H9 (cell line): ENCODE measurements at regions not wholly inside any gene's neighbourhood (a gene's known extent, or its start where the extent isn't known, plus 50 kb on each side); places are given as distances from the start of the nearest gene placed in this dataset.

Source experiments
- DNase-seq: peaks from one replicate; pipeline ENCODE4 v3.0.0-alpha.2; 2017
- H2AFZ ChIP-seq: one replicate; pipeline ENCODE4 v1.6.1; 2013; ENCODE audit warnings: mild to moderate bottlenecking, low read length, control low read depth, moderate library complexity
- H2AK5ac ChIP-seq: 2 replicates; pipeline ENCODE4 v1.6.1; 2013; ENCODE audit warnings: low read length, control low read depth, mixed read lengths; ENCODE audit not compliant: insufficient read length
- H2BK120ac ChIP-seq: one replicate; pipeline ENCODE4 v1.6.1; 2013; ENCODE audit warnings: low read depth, mild to moderate bottlenecking, low read length, control low read depth, inconsistent platforms; ENCODE audit not compliant: poor library complexity, severe bottlenecking
- H2BK12ac ChIP-seq: 2 replicates; pipeline ENCODE4 v1.6.1; 2013; ENCODE audit warnings: low read length, control low read depth, mixed read lengths, low read depth; ENCODE audit not compliant: insufficient read length
- H2BK15ac ChIP-seq: 2 replicates; pipeline ENCODE4 v1.6.1; 2013; ENCODE audit warnings: low read depth, low read length, control low read depth
- H2BK20ac ChIP-seq: one replicate; pipeline ENCODE4 v1.6.1; 2013; ENCODE audit warnings: low read depth, mild to moderate bottlenecking, low read length, control low read depth, inconsistent platforms; ENCODE audit not compliant: poor library complexity, severe bottlenecking
- H2BK5ac ChIP-seq: 2 replicates; pipeline ENCODE4 v1.6.1; 2013; ENCODE audit warnings: low read length, control low read depth, mixed read lengths; ENCODE audit not compliant: insufficient read length
- H3K14ac ChIP-seq: 2 replicates; pipeline ENCODE4 v1.6.1; 2013; ENCODE audit warnings: low read length, control low read depth; ENCODE audit not compliant: insufficient read depth
- H3K18ac ChIP-seq: 2 replicates; pipeline ENCODE4 v1.6.1; 2013; ENCODE audit warnings: low read depth, mild to moderate bottlenecking, mixed read lengths, low read length, control low read depth; ENCODE audit not compliant: insufficient read length
- H3K23ac ChIP-seq: 2 replicates; pipeline ENCODE4 v1.6.1; 2013; ENCODE audit warnings: low read length, control low read depth, mixed read lengths, low read depth; ENCODE audit not compliant: insufficient read length
- H3K23me2 ChIP-seq: 2 replicates; pipeline ENCODE4 v1.6.1; 2013; ENCODE audit warnings: low read depth, mild to moderate bottlenecking, mixed read lengths, low read length, control low read depth; ENCODE audit not compliant: insufficient read length, poor library complexity, severe bottlenecking
- H3K27ac ChIP-seq: 2 replicates; pipeline ENCODE4 v1.5.1; 2013; ENCODE audit warnings: low read length, control low read depth, mixed read lengths, low read depth; ENCODE audit not compliant: insufficient read length
- H3K27me3 ChIP-seq: 2 replicates; pipeline ENCODE4 v1.6.1; 2013; ENCODE audit warnings: low read length, control low read depth, inconsistent platforms; ENCODE audit not compliant: insufficient read depth
- H3K4ac ChIP-seq: 2 replicates; pipeline ENCODE4 v1.6.1; 2013; ENCODE audit warnings: low read depth, mild to moderate bottlenecking, control low read depth, inconsistent platforms, low read length, moderate library complexity
- H3K4me1 ChIP-seq: 2 replicates; pipeline ENCODE4 v1.6.1; 2013; ENCODE audit warnings: low read length, control low read depth, inconsistent platforms; ENCODE audit not compliant: insufficient read depth
- H3K4me2 ChIP-seq: 2 replicates; pipeline ENCODE4 v1.6.1; 2013; ENCODE audit warnings: low read length, control low read depth, mixed read lengths; ENCODE audit not compliant: insufficient read length, insufficient read depth
- H3K56ac ChIP-seq: 2 replicates; pipeline ENCODE4 v1.6.1; 2013; ENCODE audit warnings: low read depth, mild to moderate bottlenecking, mixed read lengths, low read length, control low read depth; ENCODE audit not compliant: insufficient read length
- H3K79me1 ChIP-seq: 2 replicates; pipeline ENCODE4 v1.6.1; 2013; ENCODE audit warnings: low read depth, mild to moderate bottlenecking, moderate library complexity, low read length, control low read depth, inconsistent platforms; ENCODE audit not compliant: insufficient read depth, poor library complexity, severe bottlenecking
- H3K79me2 ChIP-seq: 2 replicates; pipeline ENCODE4 v1.6.1; 2013; ENCODE audit warnings: low read length, control low read depth, inconsistent platforms; ENCODE audit not compliant: insufficient read depth
- H3K9ac ChIP-seq: 2 replicates; pipeline ENCODE4 v1.6.1; 2013; ENCODE audit warnings: low read length, control low read depth, mixed read lengths; ENCODE audit not compliant: insufficient read length; ENCODE audit errors: extremely low read depth
- H3K9me3 ChIP-seq: one replicate; pipeline ENCODE4 v1.6.1; 2013; ENCODE audit warnings: low read depth, low read length, inconsistent platforms; ENCODE audit not compliant: control insufficient read depth
- H3T11ph ChIP-seq: one replicate; pipeline ENCODE4 v1.6.1; 2013; ENCODE audit warnings: mild to moderate bottlenecking, low read length, control low read depth, inconsistent platforms
- H4K20me1 ChIP-seq: one replicate; pipeline ENCODE4 v1.6.1; 2013; ENCODE audit not compliant: control insufficient read depth, insufficient read length, insufficient read depth
- H4K5ac ChIP-seq: 2 replicates; pipeline ENCODE4 v1.6.1; 2013; ENCODE audit warnings: low read depth, mild to moderate bottlenecking, mixed read lengths, low read length, control low read depth; ENCODE audit not compliant: insufficient read length
- H4K8ac ChIP-seq: replicated peaks from 2 replicates; pipeline ENCODE4 v1.6.1; 2013; ENCODE audit warnings: low read length, control low read depth, mixed read lengths, low read depth; ENCODE audit not compliant: insufficient read length
- H4K91ac ChIP-seq: 2 replicates; pipeline ENCODE4 v1.6.1; 2013; ENCODE audit warnings: low read depth, mild to moderate bottlenecking, moderate library complexity, mixed read lengths, low read length, control low read depth; ENCODE audit not compliant: insufficient read length
- H3K27ac Mint-ChIP-seq, 3 experiments: 2 replicates in 2 of 3; 3 replicates in 1 of 3; pipeline ENCODE4 v1.8.0; 2020 to 2021; ENCODE audit warnings: mixed read lengths in 3 of 3, mild to moderate bottlenecking in 1 of 3, moderate library complexity in 1 of 3
- H3K27me3 Mint-ChIP-seq: 2 replicates; pipeline ENCODE4 v1.8.0; 2021; ENCODE audit warnings: low read depth, mild to moderate bottlenecking, moderate library complexity, mixed read lengths
- H3K36me3 Mint-ChIP-seq, 3 experiments: 2 replicates in 2 of 3; 3 replicates in 1 of 3; pipeline ENCODE4 v1.8.0; 2020 to 2021; ENCODE audit warnings: low read depth in 3 of 3, mixed read lengths in 3 of 3; ENCODE audit not compliant: insufficient read depth in 1 of 3
- H3K4me1 Mint-ChIP-seq, 2 experiments: 2 replicates each; pipeline ENCODE4 v1.8.0; 2020; ENCODE audit warnings: mixed read lengths in 2 of 2
- H3K4me3 Mint-ChIP-seq, 2 experiments: 2 replicates in 1 of 2; 3 replicates in 1 of 2; pipeline ENCODE4 v1.8.0; 2020 to 2021; ENCODE audit warnings: mild to moderate bottlenecking in 2 of 2, mixed read lengths in 2 of 2, moderate library complexity in 1 of 2
- H3K9me3 Mint-ChIP-seq, 2 experiments: 2 replicates in 1 of 2; 3 replicates in 1 of 2; pipeline ENCODE4 v1.8.0; 2020; ENCODE audit warnings: mild to moderate bottlenecking in 2 of 2, mixed read lengths in 2 of 2, moderate library complexity in 1 of 2
- WGBS: extraction: QIAGEN DNeasy Blood & Tissue Kit; methylation state at CpG from one replicate; pipeline ENCODE4 v1.1.7; 2013; ENCODE audit warnings: missing lambda C conversion rate, low lambda C conversion rate, mixed read lengths; ENCODE audit not compliant: insufficient read length; ENCODE audit errors: extremely low coverage; 5-methylcytosine and 5-hydroxymethylcytosine counted together
- TF ChIP-seq, protein P1 (sequence below): fragments of 200-600 bp; sonication (generic); conservative IDR thresholded peaks from 3 replicates; pipeline ENCODE4 v1.8.0; 2021; ENCODE audit warnings: antibody characterized with exemption, mild to moderate bottlenecking

DNA sequence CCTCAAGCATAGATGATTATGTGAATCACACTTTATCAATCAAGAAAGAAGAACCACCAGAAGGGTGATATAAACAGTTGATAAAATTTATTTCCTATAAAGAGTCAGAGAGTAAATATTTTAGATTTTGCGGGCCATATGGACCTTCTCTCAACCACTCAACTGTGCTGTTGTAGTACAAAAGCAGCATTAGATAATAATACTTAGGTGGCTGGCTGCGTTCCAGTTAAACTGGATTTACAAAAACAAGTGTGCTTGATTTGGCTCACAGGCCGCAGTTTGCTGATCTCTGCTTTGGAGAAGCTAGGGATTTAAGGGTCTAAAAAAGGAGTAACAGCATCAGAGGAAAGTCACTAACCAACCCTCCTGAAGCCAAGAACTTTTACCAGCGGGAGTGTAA, 1406.0 kb downstream of the KCNT2 start:
- Histone ChIP-seq H3K23me2 (no peaks in the 10 kb centered on the region), H2BK120ac (no peak overlapping the region), H3K18ac (no peak overlapping the region), H3K27me3 (no peaks in the 10 kb centered on the region), H3K79me1 (no peaks in the 10 kb centered on the region), H3K4ac (no peak overlapping the region), H3K9me3 (no peaks in the 10 kb centered on the region), H3K23ac (no peak overlapping the region), H4K5ac (no peak overlapping the region), H2BK20ac (no peak overlapping the region), H3K4me1 (0 out of 2 replicates have a peak, but pooled peaks cover 2% of the 10 kb centered on the region), H3K4me2 (no peak overlapping the region), H2BK5ac (no peak overlapping the region), H2BK12ac (no peak overlapping the region), H2AFZ (no peak overlapping the region), H3K14ac (no peak overlapping the region), H3K56ac (no peak overlapping the region), H4K91ac (no peak overlapping the region), H4K8ac (no peak overlapping the region), H3K27ac (no peak overlapping the region), H4K20me1 (no peaks in the 10 kb centered on the region), H3K9ac (no peak overlapping the region), H3K79me2 (no peaks in the 10 kb centered on the region), H2BK15ac (no peak overlapping the region), H2AK5ac (no peak overlapping the region), H3T11ph (no peak overlapping the region)
- Mint-ChIP-seq H3K9me3 (no peaks in the 10 kb centered on the region), H3K4me3 (no peak overlapping the region), H3K36me3 (no peaks in the 10 kb centered on the region), H3K27me3 (no peaks in the 10 kb centered on the region), H3K27ac (no peak overlapping the region), H3K4me1 (peaks cover 6% of the 10 kb centered on the region in 2 experiments)
- TF ChIP-seq, protein P1, sequence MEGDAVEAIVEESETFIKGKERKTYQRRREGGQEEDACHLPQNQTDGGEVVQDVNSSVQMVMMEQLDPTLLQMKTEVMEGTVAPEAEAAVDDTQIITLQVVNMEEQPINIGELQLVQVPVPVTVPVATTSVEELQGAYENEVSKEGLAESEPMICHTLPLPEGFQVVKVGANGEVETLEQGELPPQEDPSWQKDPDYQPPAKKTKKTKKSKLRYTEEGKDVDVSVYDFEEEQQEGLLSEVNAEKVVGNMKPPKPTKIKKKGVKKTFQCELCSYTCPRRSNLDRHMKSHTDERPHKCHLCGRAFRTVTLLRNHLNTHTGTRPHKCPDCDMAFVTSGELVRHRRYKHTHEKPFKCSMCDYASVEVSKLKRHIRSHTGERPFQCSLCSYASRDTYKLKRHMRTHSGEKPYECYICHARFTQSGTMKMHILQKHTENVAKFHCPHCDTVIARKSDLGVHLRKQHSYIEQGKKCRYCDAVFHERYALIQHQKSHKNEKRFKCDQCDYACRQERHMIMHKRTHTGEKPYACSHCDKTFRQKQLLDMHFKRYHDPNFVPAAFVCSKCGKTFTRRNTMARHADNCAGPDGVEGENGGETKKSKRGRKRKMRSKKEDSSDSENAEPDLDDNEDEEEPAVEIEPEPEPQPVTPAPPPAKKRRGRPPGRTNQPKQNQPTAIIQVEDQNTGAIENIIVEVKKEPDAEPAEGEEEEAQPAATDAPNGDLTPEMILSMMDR = no peak
- no peak for DNase-seq
- no CpG with 5 or more reads among the region's 4 CpGs for whole genome bisulfite sequencing
